K562 (cell line): ENCODE measurements at regions not wholly inside any gene's neighbourhood (a gene's known extent, or its start where the extent isn't known, plus 50 kb on each side); places are given as distances from the start of the nearest gene placed in this dataset.

Source experiments
- BRCA1 ChIP-seq, 2 experiments: fragments of 450-650 bp in 1 of 2; sonication (generic) in 1 of 2; formaldehyde crosslinking in 1 of 2; IDR thresholded peaks; 2 replicates each; pipeline versions ENCODE4 v1.5.0 to v1.6.1; 2017 to 2020; ENCODE audit warnings: mild to moderate bottlenecking in 1 of 2, missing genetic modification reagents in 1 of 2
- EZH2 ChIP-seq: IDR thresholded peaks from 2 replicates; pipeline ENCODE4 v1.6.1; 2012; ENCODE audit warnings: low read depth, mild to moderate bottlenecking, inconsistent platforms, low read length, borderline replicate concordance
- FOS ChIP-seq: IDR thresholded peaks from 3 replicates; pipeline ENCODE4 v1.6.1; 2011; ENCODE audit not compliant: insufficient read length; ENCODE audit errors: extremely low read depth
- FOXM1 ChIP-seq, 2 experiments: fragments of 450-650 bp in 1 of 2; sonication (generic) in 1 of 2; formaldehyde crosslinking in 1 of 2; IDR thresholded peaks; 2 replicates each; pipeline versions ENCODE4 v1.6.1 to v1.9.0; 2017 to 2022; ENCODE audit warnings: low read depth in 2 of 2, mild to moderate bottlenecking in 2 of 2, missing genetic modification reagents in 1 of 2, moderate library complexity in 1 of 2
- MEF2A ChIP-seq: IDR thresholded peaks from 2 replicates; pipeline ENCODE4 v1.6.1; 2011; ENCODE audit warnings: low read depth, mild to moderate bottlenecking, low read length, moderate library complexity; ENCODE audit not compliant: control insufficient read depth
- POLR2A ChIP-seq: fragments of 450-650 bp; conservative IDR thresholded peaks from 2 replicates; pipeline ENCODE4 v1.6.1; 2016
- SIN3A ChIP-seq, 2 experiments: fragments of 150-350 bp in 1 of 2; IDR thresholded peaks; 2 replicates each; pipeline ENCODE4 v1.6.1; 2011 to 2016; ENCODE audit warnings: borderline replicate concordance in 2 of 2, low read depth in 2 of 2, low read length in 2 of 2, mild to moderate bottlenecking in 2 of 2, moderate library complexity in 2 of 2; ENCODE audit not compliant: control insufficient read depth in 1 of 2
- YBX1 ChIP-seq: fragments of 450-650 bp; IDR thresholded peaks from 2 replicates; pipeline ENCODE4 v1.7.1; 2016; ENCODE audit warnings: mild to moderate bottlenecking
- ZNF444 ChIP-seq: fragments of 250-450 bp; sonication (Bioruptor Pico); IDR thresholded peaks from 2 replicates; pipeline ENCODE4 v1.4.0; 2020; ENCODE audit warnings: mild to moderate bottlenecking, moderate library complexity
- TF ChIP-seq, protein P1 (sequence below), 3 experiments: IDR thresholded peaks in 2 of 3; conservative IDR thresholded peaks in 1 of 3; 2 replicates each; pipeline ENCODE4 v1.5.1; 2011 to 2012; ENCODE audit warnings: low read length in 3 of 3, mild to moderate bottlenecking in 3 of 3, control low read depth in 2 of 3, improper control_type of control experiment in 1 of 3, inconsistent platforms in 1 of 3, low read depth in 1 of 3, mixed read lengths in 1 of 3, moderate library complexity in 1 of 3; ENCODE audit not compliant: insufficient read depth in 2 of 3
- TF ChIP-seq, protein P2 (sequence below): fragments of 200-800 bp; sonication (Bioruptor generic); IDR thresholded peaks from 2 replicates; pipeline ENCODE4 v1.6.1; 2016; ENCODE audit warnings: missing genetic modification characterization, missing compliant biosample characterization
- TF ChIP-seq, protein P3 (sequence below): sonication (generic); formaldehyde crosslinking; IDR thresholded peaks from 2 replicates; pipeline ENCODE4 v1.8.1; 2023; ENCODE audit warnings: mild to moderate bottlenecking, missing genetic modification reagents

DNA sequence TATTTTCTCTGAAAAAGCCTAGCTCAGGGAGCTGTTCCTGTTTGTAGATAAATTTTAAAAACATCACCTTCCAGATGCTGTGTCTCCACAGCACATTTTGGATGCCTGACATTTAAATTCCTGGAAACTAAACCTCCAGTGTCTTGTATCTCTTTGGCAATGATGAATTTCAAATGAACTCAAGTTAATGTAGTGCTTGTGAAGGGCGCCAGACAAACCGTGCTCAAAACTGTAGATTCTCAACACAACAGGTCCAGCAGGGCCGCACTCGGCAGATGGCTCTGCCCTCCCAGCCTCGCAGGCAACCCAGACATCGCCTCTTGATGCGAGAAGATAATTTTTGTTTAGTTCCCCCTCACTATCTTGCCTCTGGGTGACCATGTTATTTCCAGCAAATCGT, 432.9 kb downstream of the VRK1 start:
- TF ChIP-seq MEF2A (no peak), SIN3A (IDR thresholded peaks at IDR 0.05; ENCODE audit: borderline replicate concordance in 2 of 2, control insufficient read depth in 1 of 2, low read depth in 2 of 2, low read length in 2 of 2) (no peak), EZH2 (no peak), YBX1 (no peak), POLR2A (no peak), ZNF444 (CRISPR knock-in tag) (no peak), FOS (no peak), BRCA1 (IDR thresholded peaks at IDR 0.05) (no peak), BRCA1 (CRISPR knock-in tag; IDR thresholded peaks at IDR 0.05) (no peak), FOXM1 (IDR thresholded peaks at IDR 0.05; ENCODE audit: low read depth) (no peak), FOXM1 (CRISPR knock-in tag; IDR thresholded peaks at IDR 0.05; ENCODE audit: low read depth) (no peak)
- TF ChIP-seq, protein P1, sequence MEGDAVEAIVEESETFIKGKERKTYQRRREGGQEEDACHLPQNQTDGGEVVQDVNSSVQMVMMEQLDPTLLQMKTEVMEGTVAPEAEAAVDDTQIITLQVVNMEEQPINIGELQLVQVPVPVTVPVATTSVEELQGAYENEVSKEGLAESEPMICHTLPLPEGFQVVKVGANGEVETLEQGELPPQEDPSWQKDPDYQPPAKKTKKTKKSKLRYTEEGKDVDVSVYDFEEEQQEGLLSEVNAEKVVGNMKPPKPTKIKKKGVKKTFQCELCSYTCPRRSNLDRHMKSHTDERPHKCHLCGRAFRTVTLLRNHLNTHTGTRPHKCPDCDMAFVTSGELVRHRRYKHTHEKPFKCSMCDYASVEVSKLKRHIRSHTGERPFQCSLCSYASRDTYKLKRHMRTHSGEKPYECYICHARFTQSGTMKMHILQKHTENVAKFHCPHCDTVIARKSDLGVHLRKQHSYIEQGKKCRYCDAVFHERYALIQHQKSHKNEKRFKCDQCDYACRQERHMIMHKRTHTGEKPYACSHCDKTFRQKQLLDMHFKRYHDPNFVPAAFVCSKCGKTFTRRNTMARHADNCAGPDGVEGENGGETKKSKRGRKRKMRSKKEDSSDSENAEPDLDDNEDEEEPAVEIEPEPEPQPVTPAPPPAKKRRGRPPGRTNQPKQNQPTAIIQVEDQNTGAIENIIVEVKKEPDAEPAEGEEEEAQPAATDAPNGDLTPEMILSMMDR (IDR thresholded peaks at IDR 0.05 in 2 of 3, conservative IDR thresholded peaks at IDR 0.05 in 1 of 3; ENCODE audit: insufficient read depth in 2 of 3, low read depth in 1 of 3, low read length in 3 of 3): no peak
- TF ChIP-seq, protein P2, sequence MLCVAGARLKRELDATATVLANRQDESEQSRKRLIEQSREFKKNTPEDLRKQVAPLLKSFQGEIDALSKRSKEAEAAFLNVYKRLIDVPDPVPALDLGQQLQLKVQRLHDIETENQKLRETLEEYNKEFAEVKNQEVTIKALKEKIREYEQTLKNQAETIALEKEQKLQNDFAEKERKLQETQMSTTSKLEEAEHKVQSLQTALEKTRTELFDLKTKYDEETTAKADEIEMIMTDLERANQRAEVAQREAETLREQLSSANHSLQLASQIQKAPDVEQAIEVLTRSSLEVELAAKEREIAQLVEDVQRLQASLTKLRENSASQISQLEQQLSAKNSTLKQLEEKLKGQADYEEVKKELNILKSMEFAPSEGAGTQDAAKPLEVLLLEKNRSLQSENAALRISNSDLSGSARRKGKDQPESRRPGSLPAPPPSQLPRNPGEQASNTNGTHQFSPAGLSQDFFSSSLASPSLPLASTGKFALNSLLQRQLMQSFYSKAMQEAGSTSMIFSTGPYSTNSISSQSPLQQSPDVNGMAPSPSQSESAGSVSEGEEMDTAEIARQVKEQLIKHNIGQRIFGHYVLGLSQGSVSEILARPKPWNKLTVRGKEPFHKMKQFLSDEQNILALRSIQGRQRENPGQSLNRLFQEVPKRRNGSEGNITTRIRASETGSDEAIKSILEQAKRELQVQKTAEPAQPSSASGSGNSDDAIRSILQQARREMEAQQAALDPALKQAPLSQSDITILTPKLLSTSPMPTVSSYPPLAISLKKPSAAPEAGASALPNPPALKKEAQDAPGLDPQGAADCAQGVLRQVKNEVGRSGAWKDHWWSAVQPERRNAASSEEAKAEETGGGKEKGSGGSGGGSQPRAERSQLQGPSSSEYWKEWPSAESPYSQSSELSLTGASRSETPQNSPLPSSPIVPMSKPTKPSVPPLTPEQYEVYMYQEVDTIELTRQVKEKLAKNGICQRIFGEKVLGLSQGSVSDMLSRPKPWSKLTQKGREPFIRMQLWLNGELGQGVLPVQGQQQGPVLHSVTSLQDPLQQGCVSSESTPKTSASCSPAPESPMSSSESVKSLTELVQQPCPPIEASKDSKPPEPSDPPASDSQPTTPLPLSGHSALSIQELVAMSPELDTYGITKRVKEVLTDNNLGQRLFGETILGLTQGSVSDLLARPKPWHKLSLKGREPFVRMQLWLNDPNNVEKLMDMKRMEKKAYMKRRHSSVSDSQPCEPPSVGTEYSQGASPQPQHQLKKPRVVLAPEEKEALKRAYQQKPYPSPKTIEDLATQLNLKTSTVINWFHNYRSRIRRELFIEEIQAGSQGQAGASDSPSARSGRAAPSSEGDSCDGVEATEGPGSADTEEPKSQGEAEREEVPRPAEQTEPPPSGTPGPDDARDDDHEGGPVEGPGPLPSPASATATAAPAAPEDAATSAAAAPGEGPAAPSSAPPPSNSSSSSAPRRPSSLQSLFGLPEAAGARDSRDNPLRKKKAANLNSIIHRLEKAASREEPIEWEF (CRISPR knock-in tag): no peak
- TF ChIP-seq, protein P3, sequence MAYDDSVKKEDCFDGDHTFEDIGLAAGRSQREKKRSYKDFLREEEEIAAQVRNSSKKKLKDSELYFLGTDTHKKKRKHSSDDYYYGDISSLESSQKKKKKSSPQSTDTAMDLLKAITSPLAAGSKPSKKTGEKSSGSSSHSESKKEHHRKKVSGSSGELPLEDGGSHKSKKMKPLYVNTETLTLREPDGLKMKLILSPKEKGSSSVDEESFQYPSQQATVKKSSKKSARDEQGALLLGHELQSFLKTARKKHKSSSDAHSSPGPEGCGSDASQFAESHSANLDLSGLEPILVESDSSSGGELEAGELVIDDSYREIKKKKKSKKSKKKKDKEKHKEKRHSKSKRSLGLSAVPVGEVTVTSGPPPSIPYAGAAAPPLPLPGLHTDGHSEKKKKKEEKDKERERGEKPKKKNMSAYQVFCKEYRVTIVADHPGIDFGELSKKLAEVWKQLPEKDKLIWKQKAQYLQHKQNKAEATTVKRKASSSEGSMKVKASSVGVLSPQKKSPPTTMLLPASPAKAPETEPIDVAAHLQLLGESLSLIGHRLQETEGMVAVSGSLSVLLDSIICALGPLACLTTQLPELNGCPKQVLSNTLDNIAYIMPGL (CRISPR knock-in tag): no peak
